HG03139 (cell line): ENCODE measurements at regions not wholly inside any gene's neighbourhood (a gene's known extent, or its start where the extent isn't known, plus 50 kb on each side); places are given as distances from the start of the nearest gene placed in this dataset.
"Not testable (repeated sequence)": the region's sequence is repeated elsewhere in the genome, so short reads cannot be mapped to it uniquely, and the experiment has no call there.

Experiments used
- ATAC-seq: cut with Tn5 transposase; IDR thresholded peaks from one replicate; pipeline ENCODE4 v1.9.1; 2021; ENCODE audit not compliant: unreplicated experiment

GRCh38 chr2:53129851-53130250 is 637.8 kb upstream of the CHAC2 start:
- ATAC-seq: no peak

GRCh38 chr2:53127061-53127650 is 640.4 kb upstream of the CHAC2 start:
- ATAC-seq: no peak

- ATAC-seq: no peak
Observed at GRCh38 chr2:53114991-53115390, 652.6 kb upstream of the CHAC2 start.

GRCh38 chr2:53114582-53114981 is 653.0 kb upstream of the CHAC2 start:
- ATAC-seq: no peak

GRCh38 chr2:53112408-53112807 is 655.2 kb upstream of the CHAC2 start:
- ATAC-seq: not testable (repeated sequence)

- no peak for ATAC-seq
Observed at GRCh38 chr2:53111406-53111805, 656.2 kb upstream of the CHAC2 start.

- no peak for ATAC-seq
Observed at GRCh38 chr2:53111004-53111403, 656.6 kb upstream of the CHAC2 start.

GRCh38 chr2:53108246-53108645 is 659.4 kb upstream of the CHAC2 start:
- ATAC-seq: no peak

GRCh38 chr2:53104263-53104662 is 663.3 kb upstream of the CHAC2 start:
- no peak for ATAC-seq

GRCh38 chr2:53103679-53104078 is 663.9 kb upstream of the CHAC2 start:
- no peak for ATAC-seq

- no peak for ATAC-seq
Observed at GRCh38 chr2:53098696-53099078, 668.9 kb upstream of the CHAC2 start.

GRCh38 chr2:53096351-53096750 is 671.3 kb upstream of the CHAC2 start:
- no peak for ATAC-seq

GRCh38 chr2:53095664-53096063 is 671.9 kb upstream of the CHAC2 start:
- no peak for ATAC-seq

GRCh38 chr2:53095227-53095626 is 672.4 kb upstream of the CHAC2 start:
- no peak for ATAC-seq

GRCh38 chr2:53093355-53093754 is 674.2 kb upstream of the CHAC2 start:
- no peak for ATAC-seq

- no peak for ATAC-seq
Observed at GRCh38 chr2:53091183-53091582, 676.4 kb upstream of the CHAC2 start.

- ATAC-seq: no peak
Observed at GRCh38 chr2:53087874-53088461, 679.6 kb upstream of the CHAC2 start.

GRCh38 chr2:53087262-53087873 is 680.2 kb upstream of the CHAC2 start:
- no peak for ATAC-seq

- ATAC-seq: no peak
Observed at GRCh38 chr2:53077413-53077812, 690.2 kb upstream of the CHAC2 start.

- ATAC-seq: no peak
Observed at GRCh38 chr2:53075760-53076159, 691.8 kb upstream of the CHAC2 start.

- ATAC-seq: no peak
Observed at GRCh38 chr2:53067533-53067932, 700.1 kb upstream of the CHAC2 start.

- ATAC-seq: no peak
Observed at GRCh38 chr2:53067056-53067455, 700.5 kb upstream of the CHAC2 start.

- ATAC-seq: no peak
Observed at GRCh38 chr2:53064154-53064553, 703.5 kb upstream of the CHAC2 start.
